Gastrocnemius medialis (tissue), 4 donors: ENCODE measurements at regions not wholly inside any gene's neighbourhood (a gene's known extent, or its start where the extent isn't known, plus 50 kb on each side); places are given as distances from the start of the nearest gene placed in this dataset.

Experiments
- ATAC-seq, 2 donors: fragments of 150-250 bp; one replicate each; pipeline ENCODE4 v1.9.1; 2016
- DNase-seq, 2 donors: peaks; one replicate each; pipeline ENCODE4 v3.0.0-alpha.2; 2019
- H3K27ac ChIP-seq, 4 donors: fragments of 200-600 bp; sonication (generic); 1 replicate in 1 of 4; 2 replicates in 3 of 4; pipeline ENCODE4 v1.5.1; 2016 to 2018; ENCODE audit warnings: mild to moderate bottlenecking in 2 of 4, moderate library complexity in 1 of 4
- H3K27me3 ChIP-seq, 3 donors: fragments of 200-600 bp; sonication (generic) in 2 of 3; 1 replicate in 1 of 3; 2 replicates in 2 of 3; pipeline versions ENCODE4 v1.5.1 to v1.6.0; 2016 to 2019; ENCODE audit warnings: mild to moderate bottlenecking in 1 of 3, moderate library complexity in 1 of 3
- H3K36me3 ChIP-seq, 2 donors: fragments of 200-600 bp; sonication (generic) in 1 of 2; one replicate each; pipeline ENCODE4 v1.5.1; 2017 to 2018
- H3K4me1 ChIP-seq, 2 donors: fragments of 200-600 bp; sonication (generic) in 1 of 2; one replicate each; pipeline ENCODE4 v1.5.1; 2016 to 2017; ENCODE audit warnings: mild to moderate bottlenecking in 2 of 2
- H3K4me3 ChIP-seq, 4 donors: fragments of 200-600 bp; sonication (generic) in 3 of 4; 1 replicate in 1 of 4; 2 replicates in 3 of 4; pipeline ENCODE4 v1.5.1; 2016 to 2019; ENCODE audit warnings: mild to moderate bottlenecking in 2 of 4
- H3K9me3 ChIP-seq, 3 donors: fragments of 200-600 bp; sonication (generic) in 2 of 3; 1 replicate in 1 of 3; 2 replicates in 2 of 3; pipeline ENCODE4 v1.5.1; 2016 to 2019
- CTCF ChIP-seq, 5 experiments: fragments of 450-650 bp in 3 of 5; fragments of 200-600 bp in 2 of 5; sonication (generic) in 2 of 5; IDR thresholded peaks in 4 of 5; conservative IDR thresholded peaks in 1 of 5; 1 replicate in 4 of 5; 2 replicates in 1 of 5; pipeline ENCODE4 v1.5.1; 2016 to 2019; ENCODE audit warnings: antibody characterized with exemption in 5 of 5, mild to moderate bottlenecking in 3 of 5, moderate library complexity in 3 of 5
- POLR2A ChIP-seq, 2 donors: fragments of 450-650 bp; IDR thresholded peaks; one replicate each; pipeline ENCODE4 v1.6.1; 2017; ENCODE audit warnings: antibody characterized with exemption in 2 of 2, mild to moderate bottlenecking in 2 of 2, moderate library complexity in 2 of 2
- in situ Hi-C, 4 donors: fragments of 200-750 bp; cut with MboI; loops; one replicate each; pipeline versions ENCODE4 v1.15.0 to v1.8.0; 2017; ENCODE audit warnings: low sequenced_read_pairs in 4 of 4
- intact Hi-C: fragments of 100-400 bp; cut with DNase I; formaldehyde crosslinking; loops from one replicate; pipeline ENCODE4 v1.15.1; 2023; ENCODE audit warnings: low total_unique reads

GRCh38 chr1:22236166-22236565 lies 93.3 kb upstream of the WNT4 start:
- Histone ChIP-seq H3K27me3 (peaks cover 8 to 14% (median 10%) of the 10 kb centered on the region in 3 donors), H3K9me3 (no peaks in the 10 kb centered on the region), H3K4me1 (no peaks in the 10 kb centered on the region), H3K27ac (no peak overlapping the region), H3K4me3 (no peak overlapping the region), H3K36me3 (no peaks in the 10 kb centered on the region)
- DNase-seq, result no peak
- in situ Hi-C loops, result no loop called here
- TF ChIP-seq CTCF (IDR thresholded peaks at IDR 0.05 in 4 of 5, conservative IDR thresholded peaks at IDR 0.05 in 1 of 5) (no peak), POLR2A (IDR thresholded peaks at IDR 0.05) (no peak)
- intact Hi-C loops, result no loop called here
- ATAC-seq, result no peak

GRCh38 chr1:22236900-22237299 lies 94.0 kb upstream of the WNT4 start:
- ATAC-seq (no peak), DNase-seq (no peak)
- Histone ChIP-seq H3K4me1 (no peaks in the 10 kb centered on the region), H3K36me3 (no peaks in the 10 kb centered on the region), H3K27me3 (peaks cover 8 to 14% (median 10%) of the 10 kb centered on the region in 3 donors), H3K4me3 (no peak overlapping the region), H3K9me3 (no peaks in the 10 kb centered on the region), H3K27ac (no peak overlapping the region)
- in situ Hi-C loops (no loop called here), intact Hi-C loops (no loop called here)
- TF ChIP-seq CTCF (IDR thresholded peaks at IDR 0.05 in 4 of 5, conservative IDR thresholded peaks at IDR 0.05 in 1 of 5) (no peak), POLR2A (IDR thresholded peaks at IDR 0.05) (no peak)

- no peak for DNase-seq
- H3K4me3 ChIP-seq, result no peak overlapping the region
- in situ Hi-C loops, result no loop called here
Measured at GRCh38 chr1:22237433-22238093, 94.7 kb upstream of the WNT4 start.

GRCh38 chr1:22238356-22239224 lies 95.7 kb upstream of the WNT4 start:
- DNase-seq (no peak), ATAC-seq (no peak)
- Histone ChIP-seq H3K36me3 (no peaks in the 10 kb centered on the region), H3K27ac (no peak overlapping the region), H3K4me3 (no peak overlapping the region), H3K4me1 (no peaks in the 10 kb centered on the region), H3K9me3 (no peaks in the 10 kb centered on the region), H3K27me3 (peaks cover 5 to 14% (median 8%) of the 10 kb centered on the region in 3 donors)
- TF ChIP-seq POLR2A (IDR thresholded peaks at IDR 0.05), result no peak
- TF ChIP-seq CTCF (IDR thresholded peaks at IDR 0.05 in 4 of 5, conservative IDR thresholded peaks at IDR 0.05 in 1 of 5), result no peak
- in situ Hi-C loops, result no loop called here
- intact Hi-C loops, result no loop called here

More at GRCh38 chr1:22237433-22238093, 94.7 kb upstream of the WNT4 start:
- TF ChIP-seq POLR2A (IDR thresholded peaks at IDR 0.05) (no peak), CTCF (IDR thresholded peaks at IDR 0.05 in 4 of 5, conservative IDR thresholded peaks at IDR 0.05 in 1 of 5) (no peak)
- Histone ChIP-seq H3K4me1 (no peaks in the 10 kb centered on the region), H3K9me3 (no peaks in the 10 kb centered on the region), H3K36me3 (no peaks in the 10 kb centered on the region), H3K27ac (no peak overlapping the region), H3K27me3 (peaks cover 7 to 14% (median 8%) of the 10 kb centered on the region in 3 donors)
- ATAC-seq, result no peak
- intact Hi-C loops, result no loop called here
